Retinal pigment epithelial cell (primary cell): ENCODE measurements at regions not wholly inside any gene's neighbourhood (a gene's known extent, or its start where the extent isn't known, plus 50 kb on each side); places are given as distances from the start of the nearest gene placed in this dataset.

ENCODE experiments used
- DNase-seq: peaks from one replicate; pipeline ENCODE4 v3.0.0-alpha.2; 2010; ENCODE audit warnings: low read depth
- H3K4me3 ChIP-seq: 2 replicates; pipeline ENCODE4 v1.5.1; 2011; ENCODE audit warnings: mild to moderate bottlenecking, low read length, control low read depth, moderate library complexity
- TF ChIP-seq, protein P1 (sequence below): conservative IDR thresholded peaks from 2 replicates; pipeline ENCODE4 v1.5.1; 2011; ENCODE audit warnings: low read depth, low read length, control low read depth, inconsistent platforms

DNA sequence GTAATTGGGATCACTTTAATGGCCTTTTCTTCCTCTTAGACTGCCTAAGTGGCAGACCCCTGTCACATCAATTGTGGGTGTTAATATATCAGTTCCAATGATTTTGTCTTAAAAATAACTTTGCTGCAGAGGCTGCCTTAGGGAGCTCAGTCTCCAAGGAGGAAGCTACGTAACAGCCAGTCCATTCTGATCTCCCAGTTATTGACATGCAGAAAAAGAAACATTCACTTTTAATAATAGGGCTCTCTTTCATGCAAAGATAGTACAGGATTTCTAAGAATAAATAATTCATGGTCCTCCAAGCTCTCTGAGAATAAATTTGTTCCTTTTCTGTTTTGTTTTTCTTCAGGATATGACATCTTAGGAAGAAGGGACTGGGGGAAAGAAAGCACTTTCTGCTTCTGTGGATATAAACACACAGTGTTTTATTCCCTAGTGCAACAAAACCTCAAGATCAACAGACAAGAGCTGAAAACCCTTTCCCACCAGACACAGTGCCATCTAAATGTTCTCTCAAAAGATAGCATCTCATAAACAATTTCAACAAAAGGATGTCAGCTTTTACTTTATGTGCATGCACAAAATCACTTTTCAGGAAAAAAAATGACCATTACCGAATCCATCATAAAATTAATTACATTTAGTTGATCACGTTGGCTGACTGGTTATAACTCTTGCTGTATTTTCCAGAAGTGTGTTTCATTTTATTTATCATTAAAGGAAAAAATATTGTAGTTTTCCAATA is 372.4 kb upstream of the SLC7A11 start:
- no peak for DNase-seq
- TF ChIP-seq, protein P1, sequence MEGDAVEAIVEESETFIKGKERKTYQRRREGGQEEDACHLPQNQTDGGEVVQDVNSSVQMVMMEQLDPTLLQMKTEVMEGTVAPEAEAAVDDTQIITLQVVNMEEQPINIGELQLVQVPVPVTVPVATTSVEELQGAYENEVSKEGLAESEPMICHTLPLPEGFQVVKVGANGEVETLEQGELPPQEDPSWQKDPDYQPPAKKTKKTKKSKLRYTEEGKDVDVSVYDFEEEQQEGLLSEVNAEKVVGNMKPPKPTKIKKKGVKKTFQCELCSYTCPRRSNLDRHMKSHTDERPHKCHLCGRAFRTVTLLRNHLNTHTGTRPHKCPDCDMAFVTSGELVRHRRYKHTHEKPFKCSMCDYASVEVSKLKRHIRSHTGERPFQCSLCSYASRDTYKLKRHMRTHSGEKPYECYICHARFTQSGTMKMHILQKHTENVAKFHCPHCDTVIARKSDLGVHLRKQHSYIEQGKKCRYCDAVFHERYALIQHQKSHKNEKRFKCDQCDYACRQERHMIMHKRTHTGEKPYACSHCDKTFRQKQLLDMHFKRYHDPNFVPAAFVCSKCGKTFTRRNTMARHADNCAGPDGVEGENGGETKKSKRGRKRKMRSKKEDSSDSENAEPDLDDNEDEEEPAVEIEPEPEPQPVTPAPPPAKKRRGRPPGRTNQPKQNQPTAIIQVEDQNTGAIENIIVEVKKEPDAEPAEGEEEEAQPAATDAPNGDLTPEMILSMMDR: no peak
- no peak overlapping the region for H3K4me3 ChIP-seq

DNA sequence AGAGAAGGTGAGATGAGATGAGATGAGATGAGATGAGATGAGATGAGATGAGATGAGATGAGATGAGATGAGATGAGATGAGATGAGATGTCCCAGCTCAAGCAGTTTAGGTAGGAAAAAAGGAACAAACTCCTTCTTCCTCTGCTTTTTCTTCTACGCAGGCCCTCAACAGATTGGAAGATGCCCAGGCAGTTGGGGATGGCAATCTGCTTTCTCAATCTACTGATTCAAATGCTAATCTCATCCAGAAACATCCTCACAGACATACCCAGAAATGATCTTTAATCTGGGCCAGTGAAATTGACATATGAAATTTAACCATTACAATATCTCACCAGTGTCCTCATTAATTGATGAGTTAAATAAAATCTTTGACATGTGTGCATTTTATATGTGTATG is 370.3 kb upstream of the SLC7A11 start:
- TF ChIP-seq, protein P1: no peak
- DNase-seq: no peak
- no peak overlapping the region for H3K4me3 ChIP-seq

DNA sequence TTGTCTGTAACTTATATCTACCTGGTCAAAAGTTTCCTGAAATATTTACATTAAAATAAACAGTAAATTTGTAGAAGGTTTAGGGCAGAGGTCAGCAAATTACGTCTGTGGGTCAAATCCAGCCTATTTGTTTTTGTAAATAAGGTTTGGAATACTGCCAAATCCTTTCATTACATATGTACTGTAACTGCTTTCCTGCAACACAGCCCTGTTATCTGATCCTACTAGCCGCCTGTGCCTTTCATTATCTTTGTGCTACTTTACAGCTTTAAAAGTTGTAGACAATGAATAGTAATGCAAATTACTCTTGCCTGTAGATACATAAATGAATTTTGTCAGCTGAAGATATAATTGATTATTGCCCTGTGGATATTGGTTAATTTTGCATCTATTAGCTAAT is 369.6 kb upstream of the SLC7A11 start:
- DNase-seq: no peak
- TF ChIP-seq, protein P1: no peak

DNA sequence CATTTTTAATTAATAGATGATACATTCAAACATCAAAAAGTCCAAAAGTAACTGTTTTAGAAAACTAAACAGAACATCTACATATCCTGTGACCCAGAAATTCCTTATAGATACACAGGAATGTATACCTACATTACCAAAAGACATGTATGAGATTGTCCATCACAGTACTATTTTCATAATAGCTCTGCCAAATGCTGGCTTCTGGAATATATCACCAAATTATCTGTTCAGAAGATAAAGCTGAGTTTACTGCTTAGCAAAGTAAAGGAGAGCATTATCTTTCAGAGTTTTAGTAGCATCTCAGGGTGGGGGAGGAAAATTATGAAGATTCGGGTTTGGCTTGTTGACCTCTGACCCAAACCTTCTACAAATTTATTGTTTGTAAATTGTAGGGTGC is 368.9 kb upstream of the SLC7A11 start:
- no peak overlapping the region for H3K4me3 ChIP-seq
- TF ChIP-seq, protein P1: no peak
- no peak for DNase-seq

More for the DNA sequence above, 369.6 kb upstream of the SLC7A11 start:
- no peak overlapping the region for H3K4me3 ChIP-seq

DNA sequence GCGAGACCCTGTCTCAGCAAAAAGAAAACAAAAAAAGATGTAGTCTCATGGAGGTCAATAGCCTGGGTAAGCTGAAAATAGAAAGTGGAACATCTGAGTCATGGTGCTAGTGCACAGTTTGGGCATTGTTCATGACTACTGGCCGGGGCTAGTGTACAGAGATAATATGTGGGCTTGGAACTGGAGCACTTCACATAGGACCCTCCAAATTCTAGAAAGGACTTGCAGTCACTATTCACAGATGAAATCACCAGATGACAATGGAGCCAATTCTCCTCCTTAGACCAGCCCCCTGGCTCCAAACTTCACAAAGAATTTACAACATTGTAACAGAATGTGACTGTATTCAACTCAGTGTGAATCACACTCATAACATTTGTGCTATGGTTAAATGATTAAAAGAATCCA is 367.8 kb upstream of the SLC7A11 start:
- H3K4me3 ChIP-seq: no peak overlapping the region
- TF ChIP-seq, protein P1: no peak
- DNase-seq: peak; percentile 30

DNA sequence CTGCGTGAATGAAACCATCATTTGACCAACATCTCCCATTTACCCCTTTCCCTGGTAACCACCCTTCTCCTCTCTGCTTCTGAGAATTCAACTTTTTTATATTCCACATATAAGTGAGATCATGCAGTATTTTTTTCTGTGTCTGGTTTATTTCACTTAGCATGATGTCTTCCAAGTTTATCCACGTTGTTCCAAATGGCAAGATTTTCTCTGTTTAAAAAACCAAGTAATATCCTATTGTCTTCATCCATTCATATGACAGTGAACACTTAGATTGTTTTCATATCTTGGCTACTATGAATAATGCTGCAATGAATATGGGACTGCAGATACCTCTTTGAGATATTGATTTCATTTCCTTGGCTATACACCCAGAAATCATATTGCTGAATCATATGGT is 362.4 kb upstream of the SLC7A11 start:
- no peak for DNase-seq

DNA sequence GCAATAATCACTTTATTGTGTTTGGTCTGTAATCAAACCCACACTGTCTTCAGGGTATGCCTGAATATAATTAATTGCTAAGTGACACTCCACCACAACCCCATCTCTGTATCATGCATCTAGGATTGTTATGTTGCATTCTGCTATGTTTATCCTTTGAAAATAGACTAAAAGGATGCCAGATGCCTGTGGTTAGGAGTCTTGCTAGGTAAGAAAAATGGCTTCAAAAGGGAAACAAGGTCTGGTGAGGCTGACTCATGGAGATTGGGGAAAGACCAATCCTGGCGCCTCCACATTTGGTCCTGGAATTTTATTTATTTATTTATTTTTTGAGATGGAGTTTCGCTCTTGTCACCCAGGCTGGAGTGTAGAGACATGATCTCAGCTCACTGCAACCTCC is 360.5 kb upstream of the SLC7A11 start:
- no peak overlapping the region for H3K4me3 ChIP-seq
- TF ChIP-seq, protein P1: no peak
- DNase-seq: no peak

More for the DNA sequence above, 362.4 kb upstream of the SLC7A11 start:
- TF ChIP-seq, protein P1: no peak
- H3K4me3 ChIP-seq: no peak overlapping the region
